HepG2 (cell line): ENCODE measurements at regions not wholly inside any gene's neighbourhood (a gene's known extent, or its start where the extent isn't known, plus 50 kb on each side); places are given as distances from the start of the nearest gene placed in this dataset.

Source experiments
- ARNT2 ChIP-seq: sonication (generic); formaldehyde crosslinking; IDR thresholded peaks from 2 replicates; pipeline ENCODE4 v1.8.0; 2022; ENCODE audit warnings: mild to moderate bottlenecking, low read depth, missing genetic modification reagents, moderate library complexity
- CCDC6 ChIP-seq: sonication (generic); formaldehyde crosslinking; IDR thresholded peaks from 2 replicates; pipeline ENCODE4 v1.8.1; 2022; ENCODE audit warnings: mild to moderate bottlenecking, missing genetic modification reagents, moderate library complexity
- CEBPG ChIP-seq: IDR thresholded peaks from 2 replicates; pipeline ENCODE4 v1.6.1; 2016
- GATAD2A ChIP-seq: IDR thresholded peaks from 2 replicates; pipeline ENCODE4 v1.6.1; 2016
- JUND ChIP-seq: sonication (generic); formaldehyde crosslinking; IDR thresholded peaks from 2 replicates; pipeline ENCODE4 v1.8.0; 2022; ENCODE audit warnings: mild to moderate bottlenecking, missing genetic modification reagents
- NONO ChIP-seq, 2 experiments: fragments of 450-650 bp in 1 of 2; sonication (generic) in 1 of 2; formaldehyde crosslinking in 1 of 2; IDR thresholded peaks in 1 of 2; conservative IDR thresholded peaks in 1 of 2; 2 replicates each; pipeline versions ENCODE4 v1.6.1 to v1.8.0; 2017 to 2022; ENCODE audit warnings: mild to moderate bottlenecking in 1 of 2, missing genetic modification reagents in 1 of 2, moderate library complexity in 1 of 2
- NR2F1 ChIP-seq, 2 experiments: fragments of 450-650 bp in 1 of 2; formaldehyde crosslinking in 1 of 2; IDR thresholded peaks; 2 replicates each; pipeline versions ENCODE4 v1.5.0 to v1.6.1; 2016 to 2020; ENCODE audit warnings: mild to moderate bottlenecking in 1 of 2, missing compliant biosample characterization in 1 of 2, missing genetic modification reagents in 1 of 2, moderate library complexity in 1 of 2
- NR2F6 ChIP-seq, 2 experiments: IDR thresholded peaks; 2 replicates each; pipeline ENCODE4 v1.6.1; 2016; ENCODE audit warnings: antibody characterized with exemption in 1 of 2, mild to moderate bottlenecking in 1 of 2
- RFXANK ChIP-seq: IDR thresholded peaks from 2 replicates; pipeline ENCODE4 v1.6.1; 2016
- SMC3 ChIP-seq: IDR thresholded peaks from 2 replicates; pipeline ENCODE4 v1.6.1; 2011; ENCODE audit warnings: low read length, improper control_type of control experiment
- SP2 ChIP-seq: sonication (generic); formaldehyde crosslinking; IDR thresholded peaks from 2 replicates; pipeline ENCODE4 v1.5.1; 2020; ENCODE audit warnings: mild to moderate bottlenecking, missing genetic modification reagents
- YEATS2 ChIP-seq: sonication (generic); formaldehyde crosslinking; IDR thresholded peaks from 2 replicates; pipeline ENCODE4 v1.4.0; 2020; ENCODE audit warnings: missing genetic modification reagents, borderline replicate concordance
- ZKSCAN8 ChIP-seq: IDR thresholded peaks from 2 replicates; pipeline ENCODE4 v1.6.1; 2016; ENCODE audit warnings: borderline replicate concordance, missing genetic modification reagents, missing compliant biosample characterization
- ZNF205 ChIP-seq: IDR thresholded peaks from 2 replicates; pipeline ENCODE4 v1.6.1; 2018; ENCODE audit warnings: missing biosample characterization, missing genetic modification reagents
- ZNF564 ChIP-seq: sonication (generic); formaldehyde crosslinking; IDR thresholded peaks from 2 replicates; pipeline ENCODE4 v1.8.1; 2023; ENCODE audit warnings: mild to moderate bottlenecking, missing genetic modification reagents
- ZNF781 ChIP-seq: sonication (generic); formaldehyde crosslinking; IDR thresholded peaks from 2 replicates; pipeline ENCODE4 v1.5.1; 2020; ENCODE audit warnings: borderline replicate concordance, mild to moderate bottlenecking, missing genetic modification reagents; ENCODE audit errors: not compliant biosample characterization
- TF ChIP-seq, protein P1 (sequence below): sonication (generic); formaldehyde crosslinking; conservative IDR thresholded peaks from 2 replicates; pipeline ENCODE4 v1.8.1; 2023; ENCODE audit warnings: missing genetic modification reagents
- TF ChIP-seq, protein P2 (sequence below): sonication (generic); formaldehyde crosslinking; IDR thresholded peaks from 2 replicates; pipeline ENCODE4 v1.4.0; 2020; ENCODE audit warnings: missing genetic modification reagents
- TF ChIP-seq, protein P3 (sequence below): sonication (generic); formaldehyde crosslinking; IDR thresholded peaks from 2 replicates; pipeline ENCODE4 v1.4.0; 2020; ENCODE audit warnings: missing genetic modification reagents
- TF ChIP-seq, protein P4 (sequence below): sonication (generic); formaldehyde crosslinking; IDR thresholded peaks from 2 replicates; pipeline ENCODE4 v1.5.0; 2020; ENCODE audit warnings: missing genetic modification reagents
- TF ChIP-seq, protein P5 (sequence below): sonication (generic); formaldehyde crosslinking; IDR thresholded peaks from 2 replicates; pipeline ENCODE4 v1.8.0; 2022; ENCODE audit warnings: mild to moderate bottlenecking, missing genetic modification reagents; ENCODE audit not compliant: insufficient replicate concordance
- TF ChIP-seq, protein P6 (sequence below): sonication (generic); formaldehyde crosslinking; IDR thresholded peaks from 2 replicates; pipeline ENCODE4 v1.8.1; 2023; ENCODE audit warnings: missing genetic modification reagents, mild to moderate bottlenecking, borderline replicate concordance

DNA sequence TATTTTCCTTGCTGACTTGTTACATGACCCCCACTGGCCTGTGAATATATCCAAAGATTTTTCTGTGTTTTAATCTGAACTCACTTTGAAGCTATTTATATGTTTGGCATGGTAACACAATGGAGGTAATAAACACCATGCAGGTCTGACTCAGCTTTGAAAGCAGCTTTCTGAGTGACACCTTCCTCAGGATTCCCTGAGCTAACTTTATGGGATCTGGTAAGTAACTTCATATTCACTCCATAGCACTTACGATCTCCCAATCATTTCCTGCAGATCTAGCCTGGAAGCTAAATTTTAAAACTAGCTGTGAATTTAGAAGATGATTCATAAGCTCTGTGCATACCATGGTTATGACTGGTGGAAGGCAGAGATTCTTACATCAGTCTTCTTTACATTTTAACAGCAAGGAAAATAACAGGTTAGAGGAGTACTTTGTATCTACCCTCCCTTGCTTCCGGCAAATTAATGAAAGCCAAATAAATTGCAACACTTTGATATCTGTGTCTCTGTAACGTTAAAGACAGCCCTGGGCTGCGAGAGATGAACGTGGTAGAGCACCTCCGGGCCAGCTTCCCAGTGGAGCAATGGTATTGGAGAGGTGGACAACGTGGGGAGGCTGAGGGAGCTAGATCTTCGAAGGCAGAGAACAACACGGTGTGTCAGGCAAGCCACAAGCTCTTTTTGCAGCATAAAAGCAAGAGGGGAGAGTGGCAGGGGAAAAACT, 170.2 kb upstream of the KLF14 start (continued):
- TF ChIP-seq, protein P1, sequence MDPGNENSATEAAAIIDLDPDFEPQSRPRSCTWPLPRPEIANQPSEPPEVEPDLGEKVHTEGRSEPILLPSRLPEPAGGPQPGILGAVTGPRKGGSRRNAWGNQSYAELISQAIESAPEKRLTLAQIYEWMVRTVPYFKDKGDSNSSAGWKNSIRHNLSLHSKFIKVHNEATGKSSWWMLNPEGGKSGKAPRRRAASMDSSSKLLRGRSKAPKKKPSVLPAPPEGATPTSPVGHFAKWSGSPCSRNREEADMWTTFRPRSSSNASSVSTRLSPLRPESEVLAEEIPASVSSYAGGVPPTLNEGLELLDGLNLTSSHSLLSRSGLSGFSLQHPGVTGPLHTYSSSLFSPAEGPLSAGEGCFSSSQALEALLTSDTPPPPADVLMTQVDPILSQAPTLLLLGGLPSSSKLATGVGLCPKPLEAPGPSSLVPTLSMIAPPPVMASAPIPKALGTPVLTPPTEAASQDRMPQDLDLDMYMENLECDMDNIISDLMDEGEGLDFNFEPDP (CRISPR knock-in tag): no peak
- TF ChIP-seq, protein P2, sequence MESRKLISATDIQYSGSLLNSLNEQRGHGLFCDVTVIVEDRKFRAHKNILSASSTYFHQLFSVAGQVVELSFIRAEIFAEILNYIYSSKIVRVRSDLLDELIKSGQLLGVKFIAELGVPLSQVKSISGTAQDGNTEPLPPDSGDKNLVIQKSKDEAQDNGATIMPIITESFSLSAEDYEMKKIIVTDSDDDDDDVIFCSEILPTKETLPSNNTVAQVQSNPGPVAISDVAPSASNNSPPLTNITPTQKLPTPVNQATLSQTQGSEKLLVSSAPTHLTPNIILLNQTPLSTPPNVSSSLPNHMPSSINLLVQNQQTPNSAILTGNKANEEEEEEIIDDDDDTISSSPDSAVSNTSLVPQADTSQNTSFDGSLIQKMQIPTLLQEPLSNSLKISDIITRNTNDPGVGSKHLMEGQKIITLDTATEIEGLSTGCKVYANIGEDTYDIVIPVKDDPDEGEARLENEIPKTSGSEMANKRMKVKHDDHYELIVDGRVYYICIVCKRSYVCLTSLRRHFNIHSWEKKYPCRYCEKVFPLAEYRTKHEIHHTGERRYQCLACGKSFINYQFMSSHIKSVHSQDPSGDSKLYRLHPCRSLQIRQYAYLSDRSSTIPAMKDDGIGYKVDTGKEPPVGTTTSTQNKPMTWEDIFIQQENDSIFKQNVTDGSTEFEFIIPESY (CRISPR knock-in tag): 0 out of 2 replicates have a peak, but pooled peaks have one; percentile 24
- TF ChIP-seq GATAD2A (CRISPR knock-in tag) (peak; percentile 88), ZNF205 (CRISPR knock-in tag) (peak; percentile 18; the same call in 1 of the 2 replicates), ZNF564 (CRISPR knock-in tag) (no peak), SMC3 (no peak), SP2 (CRISPR knock-in tag) (no peak), CCDC6 (peak; percentile 34; the same call in 1 of the 2 replicates), NONO (IDR thresholded peaks at IDR 0.05) (no peak), NONO (CRISPR knock-in tag; conservative IDR thresholded peaks at IDR 0.05) (peak; percentile 21; the same call in 1 of the 2 replicates), CEBPG (CRISPR knock-in tag) (peak; percentile 88), NR2F6 (IDR thresholded peaks at IDR 0.05) (no peak), NR2F6 (CRISPR knock-in tag; IDR thresholded peaks at IDR 0.05) (peak; percentile 37; the same call in 1 of the 2 replicates), ZKSCAN8 (CRISPR knock-in tag) (peak; percentile 86), NR2F1 (CRISPR knock-in tag; IDR thresholded peaks at IDR 0.05) (0 out of 4 replicates have a peak, but pooled peaks of 1 of the 2 experiments have one; percentile 9), YEATS2 (CRISPR knock-in tag) (no peak), ZNF781 (CRISPR knock-in tag) (no peak), RFXANK (no peak), ARNT2 (CRISPR knock-in tag) (peak; percentile 59; the same call in 1 of the 2 replicates), JUND (peak; percentile 78)
- TF ChIP-seq, protein P3, sequence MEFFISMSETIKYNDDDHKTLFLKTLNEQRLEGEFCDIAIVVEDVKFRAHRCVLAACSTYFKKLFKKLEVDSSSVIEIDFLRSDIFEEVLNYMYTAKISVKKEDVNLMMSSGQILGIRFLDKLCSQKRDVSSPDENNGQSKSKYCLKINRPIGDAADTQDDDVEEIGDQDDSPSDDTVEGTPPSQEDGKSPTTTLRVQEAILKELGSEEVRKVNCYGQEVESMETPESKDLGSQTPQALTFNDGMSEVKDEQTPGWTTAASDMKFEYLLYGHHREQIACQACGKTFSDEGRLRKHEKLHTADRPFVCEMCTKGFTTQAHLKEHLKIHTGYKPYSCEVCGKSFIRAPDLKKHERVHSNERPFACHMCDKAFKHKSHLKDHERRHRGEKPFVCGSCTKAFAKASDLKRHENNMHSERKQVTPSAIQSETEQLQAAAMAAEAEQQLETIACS (CRISPR knock-in tag): no peak
- TF ChIP-seq, protein P4, sequence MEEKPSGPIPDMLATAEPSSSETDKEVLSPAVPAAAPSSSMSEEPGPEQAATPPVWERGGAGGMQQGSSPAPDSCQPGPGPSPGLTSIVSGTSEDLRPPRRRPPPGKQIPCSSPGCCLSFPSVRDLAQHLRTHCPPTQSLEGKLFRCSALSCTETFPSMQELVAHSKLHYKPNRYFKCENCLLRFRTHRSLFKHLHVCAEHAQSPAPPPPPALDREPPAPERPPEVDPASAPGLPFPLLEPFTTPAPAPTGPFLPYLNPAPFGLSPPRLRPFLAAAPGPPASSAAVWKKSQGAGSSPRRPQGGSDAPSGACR: no peak
- TF ChIP-seq, protein P5, sequence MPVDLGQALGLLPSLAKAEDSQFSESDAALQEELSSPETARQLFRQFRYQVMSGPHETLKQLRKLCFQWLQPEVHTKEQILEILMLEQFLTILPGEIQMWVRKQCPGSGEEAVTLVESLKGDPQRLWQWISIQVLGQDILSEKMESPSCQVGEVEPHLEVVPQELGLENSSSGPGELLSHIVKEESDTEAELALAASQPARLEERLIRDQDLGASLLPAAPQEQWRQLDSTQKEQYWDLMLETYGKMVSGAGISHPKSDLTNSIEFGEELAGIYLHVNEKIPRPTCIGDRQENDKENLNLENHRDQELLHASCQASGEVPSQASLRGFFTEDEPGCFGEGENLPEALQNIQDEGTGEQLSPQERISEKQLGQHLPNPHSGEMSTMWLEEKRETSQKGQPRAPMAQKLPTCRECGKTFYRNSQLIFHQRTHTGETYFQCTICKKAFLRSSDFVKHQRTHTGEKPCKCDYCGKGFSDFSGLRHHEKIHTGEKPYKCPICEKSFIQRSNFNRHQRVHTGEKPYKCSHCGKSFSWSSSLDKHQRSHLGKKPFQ (CRISPR knock-in tag): no peak
- TF ChIP-seq, protein P6, sequence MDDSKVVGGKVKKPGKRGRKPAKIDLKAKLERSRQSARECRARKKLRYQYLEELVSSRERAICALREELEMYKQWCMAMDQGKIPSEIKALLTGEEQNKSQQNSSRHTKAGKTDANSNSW (CRISPR knock-in tag): no peak
